Progenitor cell of endocrine pancreas (in vitro differentiated cells): ENCODE measurements at regions not wholly inside any gene's neighbourhood (a gene's known extent, or its start where the extent isn't known, plus 50 kb on each side); places are given as distances from the start of the nearest gene placed in this dataset.

Experiments used
- DNase-seq: peaks from one replicate; pipeline ENCODE4 v3.0.0; 2021; ENCODE audit warnings: low spot score; ENCODE audit not compliant: unreplicated experiment
- H3K27ac Mint-ChIP-seq: 2 replicates; pipeline ENCODE4 v1.8.0; 2021; ENCODE audit warnings: mild to moderate bottlenecking, moderate library complexity, mixed read lengths
- H3K27me3 Mint-ChIP-seq: 2 replicates; pipeline ENCODE4 v1.8.0; 2021; ENCODE audit warnings: mixed read lengths
- H3K36me3 Mint-ChIP-seq: 2 replicates; pipeline ENCODE4 v1.8.0; 2022; ENCODE audit warnings: mixed read lengths; ENCODE audit not compliant: insufficient read depth
- H3K4me1 Mint-ChIP-seq: 2 replicates; pipeline ENCODE4 v1.8.0; 2021; ENCODE audit warnings: low read depth, mixed read lengths
- H3K4me3 Mint-ChIP-seq: 2 replicates; pipeline ENCODE4 v1.8.0; 2021; ENCODE audit warnings: low read depth, mild to moderate bottlenecking, moderate library complexity, mixed read lengths
- H3K9me3 Mint-ChIP-seq: 2 replicates; pipeline ENCODE4 v1.8.0; 2021; ENCODE audit warnings: low read depth, mixed read lengths
- TF ChIP-seq, protein P1 (sequence below): fragments of 200-600 bp; sonication (generic); IDR thresholded peaks from one replicate; pipeline ENCODE4 v1.5.0; 2021; ENCODE audit warnings: antibody characterized with exemption, mild to moderate bottlenecking; ENCODE audit not compliant: unreplicated experiment

- H3K9me3 Mint-ChIP-seq = no peaks in the 10 kb centered on the region
- no peak overlapping the region for H3K27ac Mint-ChIP-seq
- no peak overlapping the region for H3K4me3 Mint-ChIP-seq
- DNase-seq = no peak
- H3K36me3 Mint-ChIP-seq = peaks cover 2% of the 10 kb centered on the region
- H3K4me1 Mint-ChIP-seq = peaks cover 2% of the 10 kb centered on the region
- no peaks in the 10 kb centered on the region for H3K27me3 Mint-ChIP-seq
- TF ChIP-seq, protein P1, sequence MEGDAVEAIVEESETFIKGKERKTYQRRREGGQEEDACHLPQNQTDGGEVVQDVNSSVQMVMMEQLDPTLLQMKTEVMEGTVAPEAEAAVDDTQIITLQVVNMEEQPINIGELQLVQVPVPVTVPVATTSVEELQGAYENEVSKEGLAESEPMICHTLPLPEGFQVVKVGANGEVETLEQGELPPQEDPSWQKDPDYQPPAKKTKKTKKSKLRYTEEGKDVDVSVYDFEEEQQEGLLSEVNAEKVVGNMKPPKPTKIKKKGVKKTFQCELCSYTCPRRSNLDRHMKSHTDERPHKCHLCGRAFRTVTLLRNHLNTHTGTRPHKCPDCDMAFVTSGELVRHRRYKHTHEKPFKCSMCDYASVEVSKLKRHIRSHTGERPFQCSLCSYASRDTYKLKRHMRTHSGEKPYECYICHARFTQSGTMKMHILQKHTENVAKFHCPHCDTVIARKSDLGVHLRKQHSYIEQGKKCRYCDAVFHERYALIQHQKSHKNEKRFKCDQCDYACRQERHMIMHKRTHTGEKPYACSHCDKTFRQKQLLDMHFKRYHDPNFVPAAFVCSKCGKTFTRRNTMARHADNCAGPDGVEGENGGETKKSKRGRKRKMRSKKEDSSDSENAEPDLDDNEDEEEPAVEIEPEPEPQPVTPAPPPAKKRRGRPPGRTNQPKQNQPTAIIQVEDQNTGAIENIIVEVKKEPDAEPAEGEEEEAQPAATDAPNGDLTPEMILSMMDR = no peak
Observed at GRCh38 chr1:101079341-101079740, 53.8 kb upstream of the DPH5 start.

- H3K27ac Mint-ChIP-seq = no peak overlapping the region
- no peaks in the 10 kb centered on the region for H3K9me3 Mint-ChIP-seq
- TF ChIP-seq, protein P1 = no peak
- no peak overlapping the region for H3K4me3 Mint-ChIP-seq
- DNase-seq = no peak
- peaks cover 2% of the 10 kb centered on the region for H3K36me3 Mint-ChIP-seq
- H3K27me3 Mint-ChIP-seq = no peaks in the 10 kb centered on the region
- peaks cover 2% of the 10 kb centered on the region for H3K4me1 Mint-ChIP-seq
Observed at GRCh38 chr1:101077849-101078248, 52.3 kb upstream of the DPH5 start.

GRCh38 chr1:101075926-101076325 is 50.3 kb upstream of the DPH5 start:
- no peak for DNase-seq
- Mint-ChIP-seq H3K9me3 (no peaks in the 10 kb centered on the region), H3K4me1 (peaks cover 4% of the 10 kb centered on the region), H3K27me3 (no peaks in the 10 kb centered on the region), H3K4me3 (no peak overlapping the region), H3K27ac (no peak overlapping the region), H3K36me3 (peaks cover 2% of the 10 kb centered on the region)
- TF ChIP-seq, protein P1 = no peak
